HG02678 (cell line): ENCODE measurements at regions not wholly inside any gene's neighbourhood (a gene's known extent, or its start where the extent isn't known, plus 50 kb on each side); places are given as distances from the start of the nearest gene placed in this dataset.
"Not testable (repeated sequence)": the region's sequence is repeated elsewhere in the genome, so short reads cannot be mapped to it uniquely, and the experiment has no call there.

ENCODE experiments used
- ATAC-seq: cut with Tn5 transposase; IDR thresholded peaks from one replicate; pipeline ENCODE4 v1.9.1; 2021; ENCODE audit warnings: mild to moderate bottlenecking, moderate library complexity; ENCODE audit not compliant: unreplicated experiment

DNA sequence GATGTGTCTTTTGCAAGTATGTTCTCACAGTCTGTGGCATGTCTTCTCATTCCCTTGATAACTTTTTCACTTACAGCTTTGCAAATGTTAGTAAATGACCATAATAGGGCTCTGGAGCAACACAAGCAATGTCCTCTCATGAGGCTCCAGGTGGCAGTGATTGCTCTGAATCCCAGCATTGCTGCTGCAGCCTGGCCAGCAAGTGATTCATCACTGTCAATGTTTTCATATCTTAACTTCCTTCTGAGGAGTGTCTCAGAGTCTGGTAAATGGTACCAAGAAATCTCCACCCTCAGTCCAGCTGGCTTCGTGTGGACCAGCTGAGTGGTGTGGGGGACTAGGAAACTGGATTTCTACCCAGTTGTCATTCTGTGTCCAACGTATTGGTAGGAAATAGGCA, 139.6 kb downstream of the MYLK4 start:
- no peak for ATAC-seq

DNA sequence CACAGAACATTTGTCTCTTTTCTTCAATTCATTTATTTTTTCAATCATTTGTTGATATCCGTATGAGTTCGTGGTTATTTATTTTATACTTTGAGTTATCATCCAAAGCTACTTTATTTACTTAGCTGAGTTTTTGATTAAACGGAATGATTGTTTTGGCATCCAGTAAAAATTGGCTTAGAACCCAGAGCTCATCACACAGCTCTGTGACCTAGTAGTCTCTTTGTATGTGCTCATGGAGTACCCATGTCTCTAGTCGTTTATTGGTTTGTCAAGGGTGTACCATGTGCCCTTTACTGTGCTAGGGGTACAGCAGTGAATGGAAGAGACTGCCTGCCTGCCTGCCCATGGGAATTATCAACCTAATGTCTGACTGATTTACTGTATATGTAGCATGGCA, 142.2 kb downstream of the MYLK4 start:
- no peak for ATAC-seq

DNA sequence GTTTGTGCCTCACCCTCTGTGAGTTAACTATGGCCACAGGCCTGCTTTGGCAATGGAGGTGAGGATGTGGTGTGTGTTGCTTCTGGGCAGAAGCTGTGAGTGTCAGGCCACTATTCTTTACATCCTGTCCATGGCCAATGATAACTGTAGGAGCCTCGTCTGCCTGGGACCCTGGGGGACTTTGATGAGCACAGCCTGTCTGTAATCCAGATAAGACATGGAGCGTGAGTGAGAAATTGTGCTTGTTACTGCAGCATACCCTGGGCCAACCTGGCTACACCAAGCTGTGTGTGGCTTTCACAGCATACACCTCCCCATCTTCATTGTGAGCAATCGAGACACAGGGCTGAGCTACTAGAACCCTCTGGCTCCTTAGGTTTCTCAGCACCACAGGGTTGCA, 150.4 kb downstream of the MYLK4 start:
- ATAC-seq = no peak

DNA sequence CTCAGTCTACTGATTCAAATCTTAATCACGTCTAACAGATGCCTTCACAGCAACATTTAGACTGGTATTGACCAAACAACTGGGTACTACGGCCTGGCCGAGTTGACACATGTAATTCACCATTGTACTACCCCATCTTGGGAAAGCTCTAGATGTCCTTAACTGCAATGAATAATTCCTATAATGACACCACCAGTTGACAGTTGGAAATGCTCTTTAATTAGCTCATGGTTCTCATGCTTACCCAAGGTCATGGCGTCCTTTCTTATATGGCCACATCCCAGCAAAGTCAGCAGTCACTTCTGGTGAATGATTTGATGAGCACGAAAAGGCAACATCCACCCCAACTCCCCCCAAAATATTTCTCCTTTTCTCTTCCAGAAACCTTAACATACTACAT, 150.9 kb downstream of the MYLK4 start:
- ATAC-seq = no peak

DNA sequence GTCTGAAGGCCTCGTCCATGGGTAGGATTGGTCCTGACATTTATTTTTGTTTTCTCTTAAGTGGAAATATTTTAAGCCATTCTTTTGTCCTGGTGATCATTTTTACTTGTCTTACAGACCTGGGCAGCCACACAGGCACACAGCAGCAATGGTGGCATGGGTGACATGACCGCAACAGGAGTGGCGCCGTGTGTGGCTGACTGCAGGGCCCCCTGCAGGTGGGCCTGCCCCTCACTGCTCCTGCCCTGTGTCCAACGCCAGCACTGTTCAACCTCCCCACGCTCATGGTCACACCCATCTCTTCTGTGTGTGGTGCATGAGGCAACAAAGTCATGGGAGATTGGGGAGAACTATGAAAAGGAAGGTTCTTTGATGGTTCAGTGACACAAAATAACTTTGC, 151.9 kb downstream of the MYLK4 start:
- no peak for ATAC-seq

DNA sequence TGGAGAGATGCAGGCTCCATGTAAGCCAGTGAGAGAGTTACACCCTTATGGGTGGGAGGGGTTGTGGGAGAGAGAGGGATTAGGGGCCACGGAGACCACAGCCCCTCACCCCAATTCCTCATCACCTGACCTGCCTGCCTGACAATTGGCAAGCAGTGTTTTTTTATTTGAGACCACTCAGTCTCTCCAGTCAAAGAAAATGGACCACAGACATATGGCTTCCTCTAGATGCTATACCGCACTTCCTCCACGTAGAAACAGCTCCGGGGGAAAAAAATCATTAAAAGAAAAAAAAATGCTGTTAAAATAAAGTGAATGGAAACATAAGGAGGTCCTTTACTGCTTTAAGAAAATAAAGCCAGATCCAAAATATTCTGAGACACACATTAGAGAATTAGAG, 152.7 kb downstream of the MYLK4 start:
- no peak for ATAC-seq

DNA sequence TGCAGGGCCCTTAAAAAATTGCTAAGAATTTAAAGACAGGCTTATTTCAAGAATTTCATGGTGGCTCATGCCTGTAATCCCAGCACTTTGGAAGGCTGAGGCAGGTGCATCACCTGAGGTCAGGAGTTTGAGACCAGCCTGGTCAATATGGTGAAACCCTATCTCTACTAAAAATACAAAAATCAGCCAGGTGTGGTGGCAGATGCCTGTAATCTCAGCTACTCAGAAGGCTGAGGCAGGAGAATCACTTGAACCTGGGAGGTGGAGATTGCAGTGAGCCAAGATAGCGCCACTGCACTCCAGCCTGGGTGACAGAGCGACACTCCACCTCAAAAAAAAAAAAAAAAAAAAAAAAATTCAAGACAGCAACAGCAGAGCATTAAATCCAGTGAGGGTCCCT, 153.3 kb downstream of the MYLK4 start:
- ATAC-seq = not testable (repeated sequence)

DNA sequence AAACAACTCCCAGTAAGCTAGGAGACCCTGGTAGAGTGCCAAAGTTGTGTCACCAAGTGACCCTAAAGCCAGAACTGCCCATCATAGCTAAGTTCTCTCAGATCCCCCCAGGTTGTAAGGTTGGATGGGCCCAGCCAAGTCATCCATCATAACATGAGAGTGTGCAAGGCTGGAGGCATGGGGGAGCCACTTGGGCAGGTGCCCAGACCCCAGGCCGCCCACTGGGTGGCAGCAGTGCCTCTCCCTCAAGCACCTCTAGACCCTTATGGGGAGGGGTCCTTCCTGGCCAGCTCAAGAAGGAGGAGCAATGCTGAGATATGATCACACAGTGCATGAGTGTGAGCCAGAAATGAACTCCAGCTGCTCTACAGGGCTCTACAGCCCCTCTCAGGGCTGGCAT, 154.5 kb downstream of the MYLK4 start:
- no peak for ATAC-seq

DNA sequence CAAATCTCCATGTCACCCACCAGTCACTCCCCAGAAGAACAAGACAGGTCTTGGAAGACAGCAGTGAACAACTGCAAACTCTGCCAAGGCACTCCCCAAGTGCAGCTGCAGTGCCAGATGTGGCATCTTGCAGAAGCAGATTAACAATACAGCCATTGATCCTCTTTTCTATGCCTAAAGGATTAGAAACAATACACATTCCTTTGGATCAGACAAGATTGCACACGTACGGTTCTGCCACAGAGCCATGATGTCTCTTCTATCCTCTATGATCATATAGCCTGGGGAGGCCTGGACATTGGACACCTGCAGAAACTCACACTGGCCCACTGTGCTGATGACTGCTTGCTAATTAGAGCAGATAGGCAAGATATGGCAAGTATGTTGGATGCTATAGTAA, 155.9 kb downstream of the MYLK4 start:
- no peak for ATAC-seq

DNA sequence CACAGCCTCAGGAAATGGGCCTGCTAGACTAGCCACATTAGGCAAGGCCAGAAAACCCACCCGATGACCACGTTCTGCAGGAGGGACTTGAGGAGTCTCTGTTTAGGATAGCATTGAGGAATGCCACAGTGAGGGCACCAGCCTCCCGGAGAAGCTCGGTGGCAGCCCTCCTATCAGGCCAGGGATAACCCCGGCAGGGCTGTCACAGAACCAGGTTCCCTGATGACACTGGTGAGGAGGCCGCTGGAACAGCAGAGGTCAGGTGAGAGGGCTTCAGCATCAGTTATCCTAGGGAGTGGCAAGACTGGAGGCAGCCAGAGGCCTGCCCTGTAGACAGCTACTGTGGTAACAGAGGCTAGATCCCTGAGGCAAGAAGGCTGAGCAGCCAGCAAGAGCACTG, 157.6 kb downstream of the MYLK4 start:
- no peak for ATAC-seq

DNA sequence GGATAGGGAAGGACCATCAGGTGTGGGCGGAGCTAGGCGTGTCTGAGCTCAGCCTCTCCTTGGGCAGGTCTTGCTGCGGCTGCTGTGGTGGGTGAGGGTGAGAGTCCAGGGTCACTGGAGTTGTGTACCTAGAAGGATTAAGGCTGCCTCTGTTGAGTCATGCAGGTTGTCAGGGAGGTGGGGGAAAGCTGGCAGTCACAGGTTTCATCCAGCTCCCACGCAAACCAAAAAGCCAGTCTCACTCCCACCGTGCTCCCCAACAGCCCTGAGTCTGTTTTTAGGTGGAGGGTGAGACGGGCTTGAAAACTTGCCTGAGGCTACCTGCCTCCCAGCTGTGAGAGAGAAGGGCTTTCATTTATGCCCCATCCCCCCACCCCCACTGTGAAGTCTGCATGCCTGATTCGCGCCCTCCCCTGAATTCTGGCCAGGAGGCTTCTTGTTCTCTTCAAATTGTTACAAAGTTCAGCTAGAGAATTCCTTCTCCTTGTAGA, 161.5 kb downstream of the MYLK4 start:
- no peak for ATAC-seq

DNA sequence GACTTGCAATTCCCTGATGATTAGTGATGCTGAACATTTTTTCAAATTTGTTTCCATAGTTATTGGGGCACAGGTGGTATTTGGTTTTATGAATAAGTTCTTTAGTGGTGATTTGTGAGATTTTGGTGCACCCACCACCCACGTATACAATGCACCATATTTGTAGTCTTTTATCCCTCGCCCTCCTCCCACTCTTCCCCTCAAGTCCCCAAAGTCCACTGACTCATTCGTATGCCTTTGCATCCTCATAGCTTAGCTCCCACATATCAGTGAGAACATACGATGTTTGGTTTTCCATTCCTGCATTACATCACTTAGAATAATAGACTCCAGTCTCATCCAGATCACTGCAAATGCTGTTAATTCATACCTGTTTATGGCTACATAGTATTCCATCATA, 167.3 kb downstream of the MYLK4 start:
- no peak for ATAC-seq

DNA sequence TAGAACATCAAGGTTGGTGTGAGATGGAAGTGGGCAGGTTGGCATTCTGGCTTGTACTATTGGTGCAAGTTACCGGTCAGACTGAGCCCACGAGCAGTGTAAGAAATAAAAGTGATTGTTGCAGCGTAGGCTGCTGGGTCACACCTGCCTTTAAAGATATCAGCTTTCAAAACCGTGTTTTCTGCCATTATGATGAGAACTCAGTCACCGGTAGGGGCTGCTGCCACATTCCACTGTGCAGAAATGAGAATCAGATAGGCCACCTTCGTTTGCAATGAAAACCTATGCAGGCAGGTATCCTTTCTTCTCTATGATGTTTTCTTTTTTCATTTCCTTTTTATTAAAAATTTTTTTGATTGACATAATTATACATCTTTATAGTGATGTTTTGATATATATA, 168.5 kb downstream of the MYLK4 start:
- no peak for ATAC-seq

DNA sequence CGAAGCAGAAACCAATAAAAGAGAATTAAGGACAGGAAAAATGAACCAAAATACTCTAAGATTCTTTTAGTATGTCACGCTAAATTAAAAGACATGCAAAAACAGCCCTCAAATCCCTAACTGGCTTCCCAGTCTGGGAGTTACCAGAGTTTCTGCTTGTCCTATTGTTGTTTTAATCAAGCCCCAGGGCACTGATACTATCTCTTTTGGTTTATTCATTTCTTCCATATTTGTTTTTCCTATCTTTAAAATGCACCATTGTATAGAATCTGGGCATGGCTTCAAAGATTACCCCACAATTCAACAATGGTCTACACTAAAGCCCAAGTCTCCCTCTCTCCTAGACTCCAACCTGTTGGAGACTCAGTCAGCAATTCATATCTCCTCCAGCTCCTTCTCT, 169.1 kb downstream of the MYLK4 start:
- ATAC-seq = no peak

DNA sequence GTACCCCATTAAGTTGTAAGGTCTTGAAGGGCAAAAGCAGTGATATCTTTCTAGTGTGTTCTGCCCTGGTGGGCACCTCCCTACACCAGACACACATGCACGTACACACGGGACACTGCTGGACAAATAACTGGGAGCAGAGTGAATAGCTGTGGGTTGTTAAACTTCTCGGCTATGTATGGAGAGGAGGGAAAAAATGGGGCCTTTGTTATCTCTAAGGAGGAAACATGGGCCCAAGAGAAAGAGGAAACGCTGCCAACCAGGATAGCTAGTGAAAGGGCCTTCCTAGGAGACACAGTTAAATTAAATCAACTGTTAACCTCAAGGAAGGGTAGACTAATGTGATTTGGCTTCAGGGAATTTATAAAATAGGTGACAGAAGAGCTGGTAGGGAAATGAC, 169.7 kb downstream of the MYLK4 start:
- no peak for ATAC-seq

DNA sequence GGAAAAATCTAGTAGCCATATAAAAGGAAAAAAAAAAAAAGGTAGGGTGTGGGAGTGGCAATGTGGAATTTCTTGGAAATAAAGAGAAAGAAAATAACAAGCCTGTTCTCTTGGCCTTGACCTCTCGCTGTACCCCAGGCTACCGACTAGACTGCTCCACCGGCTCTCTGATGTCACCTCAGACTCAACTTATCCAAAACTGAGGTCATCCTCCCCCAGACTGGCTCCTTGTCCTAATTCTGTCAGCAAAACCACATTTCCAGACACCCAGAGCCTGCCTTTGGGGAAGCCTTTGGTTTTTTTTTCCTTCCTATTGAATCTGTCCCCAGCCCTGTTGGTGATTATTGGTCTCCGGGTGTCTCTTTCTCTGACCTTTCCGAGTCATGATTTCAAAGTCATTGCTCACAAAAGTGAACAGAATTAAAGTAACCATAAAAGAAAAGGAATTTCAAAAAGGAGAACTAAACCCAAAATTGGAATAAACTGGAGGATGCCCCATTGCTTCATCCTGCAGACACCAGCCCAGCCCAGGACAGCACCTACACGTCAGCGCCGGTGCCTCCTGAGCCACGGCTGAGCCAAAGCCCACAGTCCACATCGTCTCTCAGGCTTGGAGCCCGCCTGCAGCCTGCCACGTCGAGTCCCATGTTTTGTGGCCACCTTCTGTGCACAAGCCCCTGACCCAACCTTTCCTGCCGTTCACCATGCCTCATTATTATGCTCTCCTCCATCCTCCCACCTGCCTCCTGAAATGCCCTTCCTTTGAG, 170.7 kb downstream of the MYLK4 start:
- ATAC-seq = no peak

DNA sequence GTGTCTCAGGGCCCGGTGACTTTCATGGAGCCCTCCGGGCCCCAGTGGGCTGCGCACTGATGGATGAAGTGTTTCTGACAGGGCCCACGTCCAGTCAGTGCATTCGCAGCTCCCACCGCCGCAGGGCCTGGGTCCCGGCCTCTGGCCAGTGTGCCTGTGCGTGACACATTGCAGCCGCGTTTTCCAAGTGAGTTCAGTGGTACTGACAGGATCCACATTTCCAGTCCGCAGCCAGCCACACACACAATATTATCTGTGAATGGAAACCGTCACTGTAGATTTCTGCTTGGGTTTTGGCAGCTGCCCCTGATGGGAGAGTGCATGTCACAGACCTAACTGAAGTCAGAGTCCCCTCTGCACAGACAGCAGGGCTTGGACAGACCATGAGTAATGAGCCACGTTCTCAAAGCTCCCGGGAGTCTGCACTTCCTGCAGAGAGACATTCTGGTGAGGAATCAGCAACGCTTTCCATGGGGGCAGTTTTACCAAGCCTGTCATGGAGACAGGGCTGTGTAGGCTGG, 171.4 kb downstream of the MYLK4 start:
- no peak for ATAC-seq

DNA sequence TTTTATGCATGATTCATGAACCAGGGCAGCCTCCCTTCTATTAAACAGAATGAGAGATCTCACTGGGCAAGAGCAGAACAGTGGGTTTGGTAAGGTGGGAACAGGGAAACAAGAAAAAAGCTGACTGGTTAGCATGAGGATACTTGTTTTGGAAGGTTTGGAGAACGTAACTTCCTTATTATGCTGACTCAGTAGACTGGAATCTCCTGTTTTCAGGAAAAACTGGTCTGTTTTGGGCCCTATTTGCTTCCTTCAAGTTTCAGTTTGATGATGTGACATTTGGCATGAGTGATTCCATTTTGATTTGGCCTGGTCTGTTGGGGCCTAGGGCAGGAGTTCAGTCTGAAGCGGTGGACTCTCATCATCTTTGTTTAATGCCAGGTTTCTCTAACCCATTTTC, 172.0 kb downstream of the MYLK4 start:
- ATAC-seq = no peak

DNA sequence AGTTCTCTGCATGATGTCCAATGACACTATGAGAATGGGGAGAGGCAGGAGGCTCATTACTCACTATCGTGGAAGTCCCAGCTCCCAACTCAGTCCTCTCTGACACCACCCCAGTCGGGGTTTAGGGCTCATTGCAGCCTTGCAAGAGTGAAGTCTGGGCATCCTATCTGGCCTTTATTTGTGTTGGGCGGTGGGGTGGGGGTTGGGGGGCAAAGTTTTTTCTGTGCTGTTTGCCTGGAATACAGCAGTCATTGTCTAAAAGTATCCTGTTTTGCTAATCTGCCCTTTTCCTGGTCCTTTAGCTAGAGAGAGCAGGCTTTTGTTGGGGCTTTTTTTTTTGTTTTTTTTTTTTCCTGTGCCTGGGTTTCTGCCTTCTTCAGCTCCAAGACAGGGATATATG, 174.2 kb downstream of the MYLK4 start:
- no peak for ATAC-seq

DNA sequence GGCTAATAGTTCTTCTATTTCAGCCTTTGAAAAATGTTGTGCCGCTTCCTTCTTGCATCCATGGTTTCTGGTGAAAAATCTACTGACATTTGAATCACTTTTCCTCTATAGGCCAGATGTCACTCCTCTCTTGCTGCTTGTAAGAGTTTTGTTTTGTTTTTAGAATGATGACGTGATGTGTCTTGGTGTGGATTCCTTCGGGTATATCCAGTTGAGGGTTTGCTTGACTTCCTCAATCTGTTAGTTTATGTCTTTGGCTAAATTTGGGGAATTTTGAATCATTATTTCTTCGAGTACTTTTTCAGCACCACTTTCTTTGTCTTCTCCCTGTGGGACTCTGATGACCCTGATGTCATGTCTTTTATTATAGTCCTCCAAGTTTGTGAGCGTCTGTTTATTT, 175.5 kb downstream of the MYLK4 start:
- no peak for ATAC-seq

DNA sequence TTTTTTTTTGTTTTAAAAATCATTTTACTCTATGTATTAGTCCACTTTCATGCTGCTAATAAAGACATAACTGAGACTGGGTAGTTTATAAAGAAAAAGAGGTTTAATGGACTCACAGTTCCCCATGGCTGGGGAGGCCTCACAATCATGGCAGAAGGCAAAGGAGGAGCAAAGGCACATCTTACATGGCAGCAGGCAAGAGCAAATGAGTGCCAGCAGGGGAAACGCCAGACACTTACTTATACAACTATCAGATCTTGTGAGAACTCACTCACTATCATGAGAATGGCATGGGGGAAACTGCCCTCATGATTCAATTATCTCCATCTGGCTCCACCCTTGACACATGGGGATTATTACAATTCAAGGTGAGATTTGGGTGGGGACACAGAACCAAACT, 181.3 kb downstream of the MYLK4 start:
- ATAC-seq = not testable (repeated sequence)

DNA sequence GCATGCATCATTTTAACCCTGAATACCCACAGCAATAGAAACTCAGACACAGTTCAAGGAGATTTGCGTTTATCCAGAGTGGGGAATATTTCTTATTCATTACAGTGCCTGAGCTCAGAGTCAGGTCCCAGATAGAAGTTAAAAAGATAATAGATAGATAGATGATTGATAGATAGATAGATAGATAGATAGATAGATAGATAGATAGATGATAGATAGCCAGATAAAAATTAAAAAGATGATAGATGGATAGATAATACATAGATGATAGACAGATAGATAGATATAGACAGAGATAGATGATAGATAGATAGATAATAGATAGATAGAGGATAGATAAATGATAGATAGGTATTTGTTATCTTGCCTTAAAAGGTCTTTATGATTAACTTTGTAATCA, 184.7 kb downstream of the MYLK4 start:
- ATAC-seq = no peak

DNA sequence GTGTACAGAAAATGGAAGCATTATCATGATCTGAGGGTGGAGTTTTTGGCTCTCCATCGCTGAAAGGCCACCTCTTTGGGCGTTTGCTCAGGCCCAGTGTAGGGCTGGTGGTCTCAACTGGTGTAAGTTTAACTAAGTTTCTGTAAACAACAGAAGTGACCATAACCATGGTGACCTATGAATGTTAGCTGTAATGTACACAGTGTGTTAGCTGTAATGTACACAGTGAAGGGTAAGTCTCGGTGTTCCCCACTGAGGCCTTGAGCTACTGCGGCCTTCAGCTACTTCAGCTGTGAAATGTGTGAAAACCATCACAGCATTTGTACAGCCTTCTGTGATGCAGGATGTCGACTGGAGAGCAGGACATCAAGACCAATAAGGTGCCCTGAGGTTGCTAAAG, 185.2 kb downstream of the MYLK4 start:
- no peak for ATAC-seq
